Transverse colon (tissue), 4 donors: ENCODE measurements at regions not wholly inside any gene's neighbourhood (a gene's known extent, or its start where the extent isn't known, plus 50 kb on each side); places are given as distances from the start of the nearest gene placed in this dataset.

Experiments used
- DNase-seq: peaks from one replicate; pipeline ENCODE4 v3.0.0-alpha.2; 2019
- H3K27ac ChIP-seq, 4 donors: fragments of 200-600 bp; sonication (generic); 2 replicates each; pipeline ENCODE4 v1.5.1; 2016 to 2018; ENCODE audit warnings: inconsistent platforms in 4 of 4
- H3K27me3 ChIP-seq: fragments of 200-600 bp; sonication (generic); 2 replicates; pipeline ENCODE4 v1.5.1; 2017; ENCODE audit warnings: inconsistent platforms
- H3K36me3 ChIP-seq, 4 donors: fragments of 200-600 bp; sonication (generic); 2 replicates each; pipeline ENCODE4 v1.5.1; 2017 to 2019; ENCODE audit warnings: inconsistent platforms in 4 of 4
- H3K4me1 ChIP-seq, 4 donors: fragments of 200-600 bp; sonication (generic); 2 replicates each; pipeline ENCODE4 v1.5.1; 2017 to 2020; ENCODE audit warnings: inconsistent platforms in 4 of 4
- H3K4me3 ChIP-seq, 4 donors: fragments of 200-600 bp; sonication (generic); 1 replicate in 1 of 4; 2 replicates in 3 of 4; pipeline versions ENCODE4 v1.5.1 to v1.6.1; 2017 to 2019; ENCODE audit warnings: inconsistent platforms in 4 of 4
- H3K9me3 ChIP-seq, 2 donors: fragments of 200-600 bp; sonication (generic); 2 replicates each; pipeline ENCODE4 v1.5.1; 2017 to 2019; ENCODE audit warnings: inconsistent platforms in 2 of 2
- CTCF ChIP-seq, 5 experiments: fragments of 200-600 bp in 3 of 5; fragments of 450-650 bp in 2 of 5; sonication (generic) in 3 of 5; IDR thresholded peaks; 1 replicate in 2 of 5; 2 replicates in 3 of 5; pipeline ENCODE4 v1.5.1; 2016 to 2017; ENCODE audit warnings: antibody characterized with exemption in 5 of 5, inconsistent platforms in 3 of 5, mild to moderate bottlenecking in 2 of 5, moderate library complexity in 1 of 5
- EP300 ChIP-seq: sonication (generic); formaldehyde crosslinking; IDR thresholded peaks from one replicate; pipeline ENCODE4 v1.6.1; 2017; ENCODE audit warnings: antibody characterized with exemption, low read depth
- POLR2A ChIP-seq: fragments of 450-650 bp; IDR thresholded peaks from one replicate; pipeline ENCODE4 v1.6.1; 2016; ENCODE audit warnings: antibody characterized with exemption, mild to moderate bottlenecking, moderate library complexity
- POLR2AphosphoS5 ChIP-seq, 3 donors: sonication (generic); formaldehyde crosslinking; IDR thresholded peaks; one replicate each; pipeline ENCODE4 v1.6.1; 2016; ENCODE audit warnings: antibody characterized with exemption in 3 of 3
- WGBS, 2 donors: methylation state at CpG; one replicate each; pipeline ENCODE4 v1.1.5; 2018; ENCODE audit warnings: low coverage in 1 of 2; 5-methylcytosine and 5-hydroxymethylcytosine counted together
- in situ Hi-C, 4 donors: fragments of 200-750 bp; cut with MboI; loops; one replicate each; pipeline versions ENCODE4 v1.15.0 to v1.15.1; 2017; ENCODE audit warnings: low sequenced_read_pairs in 3 of 4, low pct_ligation_motif_present in 1 of 4, low pct_unique_long_range_greater_than_20kb in 1 of 4
- intact Hi-C: fragments of 100-400 bp; cut with DNase I; formaldehyde crosslinking; loops from one replicate; pipeline ENCODE4 v1.15.1; 2023; ENCODE audit warnings: low total_unique reads

- Histone ChIP-seq H3K9me3 (no peaks in the 10 kb centered on the region), H3K36me3 (no peaks in the 10 kb centered on the region), H3K27ac (no peak overlapping the region), H3K27me3 (no peaks in the 10 kb centered on the region), H3K4me3 (no peak overlapping the region), H3K4me1 (no peaks in the 10 kb centered on the region)
- TF ChIP-seq CTCF (IDR thresholded peaks at IDR 0.05) (no peak), POLR2A (no peak), EP300 (no peak), POLR2AphosphoS5 (IDR thresholded peaks at IDR 0.05) (no peak)
- 80 to 82% methylated on average over 4 to 5 of the region's 5 CpGs for WGBS, 2 donors
- no peak for DNase-seq
- in situ Hi-C loops (no loop called here), intact Hi-C loops (no loop called here)
Observed at GRCh38 chr2:16085073-16085472, 144.7 kb downstream of the MYCN start.

- in situ Hi-C loops (no loop called here), intact Hi-C loops (no loop called here)
- WGBS, 2 donors, result 85% methylated on average over 8 of the region's 8 CpGs; no CpG with 5 or more reads in 1 of the 2 donors
- H3K4me1 ChIP-seq, result no peaks in the 10 kb centered on the region
- no peaks in the 10 kb centered on the region for H3K27me3 ChIP-seq
- no peak overlapping the region for H3K27ac ChIP-seq
- TF ChIP-seq POLR2AphosphoS5 (IDR thresholded peaks at IDR 0.05) (no peak), POLR2A (no peak), CTCF (IDR thresholded peaks at IDR 0.05) (no peak), EP300 (no peak)
- no peaks in the 10 kb centered on the region for H3K9me3 ChIP-seq
- no peaks in the 10 kb centered on the region for H3K36me3 ChIP-seq
- no peak for DNase-seq
- H3K4me3 ChIP-seq, result no peak overlapping the region
Observed at GRCh38 chr2:16084274-16084673, 143.9 kb downstream of the MYCN start.

- no peak overlapping the region for H3K27ac ChIP-seq
- H3K9me3 ChIP-seq, result no peaks in the 10 kb centered on the region
- no peaks in the 10 kb centered on the region for H3K36me3 ChIP-seq
- no peak overlapping the region for H3K4me3 ChIP-seq
- no peak for DNase-seq
- no peaks in the 10 kb centered on the region for H3K4me1 ChIP-seq
- WGBS, 2 donors, result 81% methylated on average over 1 of the region's 1 CpG; no CpG with 5 or more reads in 1 of the 2 donors
- intact Hi-C loops, result no loop called here
- in situ Hi-C loops, result no loop called here
- TF ChIP-seq EP300 (no peak), POLR2AphosphoS5 (IDR thresholded peaks at IDR 0.05) (no peak), CTCF (IDR thresholded peaks at IDR 0.05) (no peak), POLR2A (no peak)
- no peaks in the 10 kb centered on the region for H3K27me3 ChIP-seq
Observed at GRCh38 chr2:16082276-16082675, 141.9 kb downstream of the MYCN start.

- no peak for DNase-seq
- in situ Hi-C loops, result no loop called here
- H3K27me3 ChIP-seq, result no peaks in the 10 kb centered on the region
- H3K36me3 ChIP-seq, result no peaks in the 10 kb centered on the region
- TF ChIP-seq EP300 (no peak), POLR2AphosphoS5 (IDR thresholded peaks at IDR 0.05) (no peak), CTCF (IDR thresholded peaks at IDR 0.05) (no peak), POLR2A (no peak)
- intact Hi-C loops, result no loop called here
- no peak overlapping the region for H3K4me3 ChIP-seq
- no peaks in the 10 kb centered on the region for H3K4me1 ChIP-seq
- WGBS, 2 donors, result 69 to 80% methylated on average over 2 to 7 of the region's 7 CpGs
- H3K9me3 ChIP-seq, result no peaks in the 10 kb centered on the region
- H3K27ac ChIP-seq, result no peak overlapping the region
Observed at GRCh38 chr2:16081316-16082200, 141.2 kb downstream of the MYCN start.
